GM12878 (cell line): ENCODE measurements at regions not wholly inside any gene's neighbourhood (a gene's known extent, or its start where the extent isn't known, plus 50 kb on each side); places are given as distances from the start of the nearest gene placed in this dataset.

Experiments
- MYB ChIP-seq: fragments of 150-350 bp; IDR thresholded peaks from 2 replicates; pipeline ENCODE4 v1.6.1; 2014; ENCODE audit warnings: mild to moderate bottlenecking, low read depth, low read length, borderline replicate concordance
- TAF1 ChIP-seq: IDR thresholded peaks from 2 replicates; pipeline ENCODE4 v1.6.1; 2011; ENCODE audit warnings: mild to moderate bottlenecking, low read depth, low read length, borderline replicate concordance

- TF ChIP-seq TAF1 (no peak), MYB (no peak)
These were observed 329.6 kb upstream of the MAP2 start for GRCh38 chr2:209094221-209094620.
